ENCODE measurements at regions not wholly inside any gene's neighbourhood (a gene's known extent, or its start where the extent isn't known, plus 50 kb on each side); places are given as distances from the start of the nearest gene placed in this dataset.

DNA sequence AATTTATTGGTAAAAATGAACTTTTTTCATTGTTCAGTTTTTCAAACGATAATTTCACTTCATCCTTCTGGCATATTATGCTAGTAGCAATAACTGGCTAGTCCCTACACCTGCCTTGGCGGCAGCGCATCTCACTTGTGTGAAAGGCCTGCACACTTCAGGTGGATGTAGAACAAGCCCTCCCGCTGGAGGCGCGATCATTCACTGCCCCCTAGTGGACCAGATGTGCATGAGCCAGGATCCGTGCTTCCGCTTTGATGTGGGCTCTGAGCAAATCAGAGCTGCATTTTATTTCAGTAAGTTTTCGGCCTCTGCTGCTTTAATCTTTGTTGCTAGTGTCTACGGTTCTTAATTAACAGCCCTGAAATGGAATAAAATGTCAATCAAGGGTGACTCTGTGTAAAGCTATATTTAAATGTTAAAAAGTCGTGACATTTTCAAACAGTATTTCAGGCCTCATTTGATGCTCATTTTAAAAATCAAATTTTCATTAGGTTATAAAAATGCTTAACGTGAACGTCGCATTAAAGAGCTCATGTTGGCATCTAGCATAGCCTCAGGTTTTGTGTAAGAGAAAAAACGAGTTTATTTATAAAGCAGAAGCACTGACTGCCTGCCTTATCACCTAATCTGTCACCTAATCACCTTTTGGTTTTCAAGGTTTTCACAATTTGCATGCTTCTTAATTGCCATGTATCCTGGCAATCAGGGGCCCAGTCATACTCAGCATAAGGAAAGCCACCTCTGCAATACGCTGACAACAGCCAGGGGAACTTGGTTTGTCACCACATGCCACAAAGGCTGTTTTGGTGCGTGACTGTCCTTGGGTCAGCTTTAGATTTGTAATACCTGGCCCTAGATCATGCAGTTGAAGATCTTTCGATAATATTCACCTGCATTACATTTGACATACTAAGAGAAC, 112.2 kb downstream of the TEX26 start:
- intact Hi-C loops (cut with micrococcal nuclease; ENCODE audit: unreplicated experiment), result loop anchor here (1.0 to 10.0 kb wide), 4 partner anchors 65 to 370 kb away; no protein-coding TSS in a partner anchor
- Histone ChIP-seq H3K9ac (ENCODE audit: control insufficient read depth, insufficient read depth, low read length) (no peak overlapping the region), H3K4me1 (ENCODE audit: control insufficient read depth, insufficient read depth, low read length) (peaks cover 20% of the 10 kb centered on the region), H2AFZ (ENCODE audit: control insufficient read depth, low read depth, low read length) (no peak overlapping the region; the same call in 1 of the 2 replicates), H3K27me3 (replicated peaks in 1 of 2; ENCODE audit: control insufficient read depth in 2 of 2, insufficient read depth in 2 of 2, low read length in 1 of 2) (no peaks in the 10 kb centered on the region), H3K4me3 (no peak overlapping the region), H3K27ac (ENCODE audit: control insufficient read depth, insufficient read depth) (no peak overlapping the region), H3K4me2 (ENCODE audit: control insufficient read depth, insufficient read depth) (peak overlapping the region; percentile 27; the same call in 1 of the 2 replicates), H3K79me2 (ENCODE audit: control insufficient read depth, insufficient read depth, low read length) (no peaks in the 10 kb centered on the region), H3K9me3 (replicated peaks; ENCODE audit: control insufficient read depth, insufficient read depth, low read length) (no peaks in the 10 kb centered on the region), H4K20me1 (ENCODE audit: control insufficient read depth, insufficient read depth) (no peaks in the 10 kb centered on the region), H3K36me3 (ENCODE audit: control insufficient read depth in 2 of 2, insufficient read depth in 2 of 2, low read length in 1 of 2) (no peaks in the 10 kb centered on the region)
- peak; percentile 56 for DNase-seq (ENCODE audit: low read depth, low spot score)
- SMC1A ChIA-PET (ENCODE audit: uncharacterized antibody, unreplicated experiment), result interaction anchor here (0.6 to 2.6 kb wide), 25 partner anchors 14 to 912 kb away, joined by 3 to 25 read pairs (median 4); no protein-coding TSS in a partner anchor
- in situ Hi-C loops (cut with MboI), result no loop called here
- RAD21 ChIA-PET (ENCODE audit: unreplicated experiment), result interaction anchor here (0.7 to 3.7 kb wide), 14 partner anchors 14 to 240 kb away, joined by 3 to 33 read pairs (median 3); no protein-coding TSS in a partner anchor
- ATAC-seq, result peak; percentile 97
- WGBS (ENCODE audit: insufficient coverage, insufficient replicate concordance, low lambda C conversion rate, missing lambda C conversion rate), result 7% methylated on average over 18 of the region's 18 CpGs
- POLR2A ChIA-PET, result interaction anchor here (0.6 to 1.3 kb wide), 2 partner anchors 34 to 1273 kb away, joined by 3 read pairs; no protein-coding TSS in a partner anchor
- BruUV-seq (replicated peaks), result no TSS peak
- FAIRE-seq, result peak; percentile 65
- TF ChIP-seq POU2F2 (IDR thresholded peaks at IDR 0.05; ENCODE audit: borderline replicate concordance, low read depth, low read length) (0 out of 3 replicates have a peak, but pooled peaks have one; percentile 30), RUNX3 (IDR thresholded peaks at IDR 0.05; ENCODE audit: low read length) (peak; percentile 7; the same call in 1 of the 2 replicates), NR2F1 (conservative IDR thresholded peaks at IDR 0.05) (peak; percentile 82), YY1 (IDR thresholded peaks at IDR 0.05; ENCODE audit: low read depth, low read length) (0 out of 2 replicates have a peak, but pooled peaks have one; percentile 45), MTA2 (IDR thresholded peaks at IDR 0.05; ENCODE audit: low read depth) (peak; percentile 62), RAD21 (IDR thresholded peaks at IDR 0.05; ENCODE audit: insufficient read depth, low read depth, low read length) (peak; percentile 95), TCF7 (IDR thresholded peaks at IDR 0.05; ENCODE audit: borderline replicate concordance) (peak; percentile 91), BHLHE40 (IDR thresholded peaks at IDR 0.05; ENCODE audit: borderline replicate concordance in 1 of 2, low read depth in 2 of 2, low read length in 1 of 2) (peak in 1 of 2 experiments; percentile 44; a peak in 1 of 4 replicates), CREB1 (IDR thresholded peaks at IDR 0.05; ENCODE audit: low read depth) (no peak), BCL11A (IDR thresholded peaks at IDR 0.05; ENCODE audit: low read depth, low read length) (peak; percentile 5; the same call in 1 of the 2 replicates), SIX5 (IDR thresholded peaks at IDR 0.05; ENCODE audit: low read depth, low read length, severe bottlenecking) (no peak), SMC3 (IDR thresholded peaks at IDR 0.05; ENCODE audit: borderline replicate concordance, low read length) (peak; percentile 82), IRF4 (IDR thresholded peaks at IDR 0.05; ENCODE audit: low read depth, low read length) (peak; percentile 16; the same call in 1 of the 2 replicates), SRF (IDR thresholded peaks at IDR 0.05; ENCODE audit: low read depth in 2 of 2, low read length in 2 of 2) (no peak), KLF5 (IDR thresholded peaks at IDR 0.05; ENCODE audit: partially characterized antibody) (no peak)
- TF ChIP-seq, protein P1, sequence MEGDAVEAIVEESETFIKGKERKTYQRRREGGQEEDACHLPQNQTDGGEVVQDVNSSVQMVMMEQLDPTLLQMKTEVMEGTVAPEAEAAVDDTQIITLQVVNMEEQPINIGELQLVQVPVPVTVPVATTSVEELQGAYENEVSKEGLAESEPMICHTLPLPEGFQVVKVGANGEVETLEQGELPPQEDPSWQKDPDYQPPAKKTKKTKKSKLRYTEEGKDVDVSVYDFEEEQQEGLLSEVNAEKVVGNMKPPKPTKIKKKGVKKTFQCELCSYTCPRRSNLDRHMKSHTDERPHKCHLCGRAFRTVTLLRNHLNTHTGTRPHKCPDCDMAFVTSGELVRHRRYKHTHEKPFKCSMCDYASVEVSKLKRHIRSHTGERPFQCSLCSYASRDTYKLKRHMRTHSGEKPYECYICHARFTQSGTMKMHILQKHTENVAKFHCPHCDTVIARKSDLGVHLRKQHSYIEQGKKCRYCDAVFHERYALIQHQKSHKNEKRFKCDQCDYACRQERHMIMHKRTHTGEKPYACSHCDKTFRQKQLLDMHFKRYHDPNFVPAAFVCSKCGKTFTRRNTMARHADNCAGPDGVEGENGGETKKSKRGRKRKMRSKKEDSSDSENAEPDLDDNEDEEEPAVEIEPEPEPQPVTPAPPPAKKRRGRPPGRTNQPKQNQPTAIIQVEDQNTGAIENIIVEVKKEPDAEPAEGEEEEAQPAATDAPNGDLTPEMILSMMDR (IDR thresholded peaks at IDR 0.05 in 2 of 3, conservative IDR thresholded peaks at IDR 0.05 in 1 of 3; ENCODE audit: control insufficient read depth in 2 of 3, extremely low read depth in 1 of 3, insufficient read depth in 1 of 3, low read depth in 3 of 3, low read length in 3 of 3), result peak; percentile 90 to 97 (median 94)
- CTCF ChIA-PET, result interaction anchor here (0.6 to 5.3 kb wide), 59 partner anchors 9 to 1212 kb away, joined by 3 to 75 read pairs (median 4); no protein-coding TSS in a partner anchor

All from GM12878 (cell line).